GM21576 (cell line): ENCODE measurements at regions not wholly inside any gene's neighbourhood (a gene's known extent, or its start where the extent isn't known, plus 50 kb on each side); places are given as distances from the start of the nearest gene placed in this dataset.

Source experiments
- ATAC-seq: cut with Tn5 transposase; IDR thresholded peaks from one replicate; pipeline ENCODE4 v1.9.1; 2021; ENCODE audit warnings: mild to moderate bottlenecking, moderate library complexity; ENCODE audit not compliant: unreplicated experiment

DNA sequence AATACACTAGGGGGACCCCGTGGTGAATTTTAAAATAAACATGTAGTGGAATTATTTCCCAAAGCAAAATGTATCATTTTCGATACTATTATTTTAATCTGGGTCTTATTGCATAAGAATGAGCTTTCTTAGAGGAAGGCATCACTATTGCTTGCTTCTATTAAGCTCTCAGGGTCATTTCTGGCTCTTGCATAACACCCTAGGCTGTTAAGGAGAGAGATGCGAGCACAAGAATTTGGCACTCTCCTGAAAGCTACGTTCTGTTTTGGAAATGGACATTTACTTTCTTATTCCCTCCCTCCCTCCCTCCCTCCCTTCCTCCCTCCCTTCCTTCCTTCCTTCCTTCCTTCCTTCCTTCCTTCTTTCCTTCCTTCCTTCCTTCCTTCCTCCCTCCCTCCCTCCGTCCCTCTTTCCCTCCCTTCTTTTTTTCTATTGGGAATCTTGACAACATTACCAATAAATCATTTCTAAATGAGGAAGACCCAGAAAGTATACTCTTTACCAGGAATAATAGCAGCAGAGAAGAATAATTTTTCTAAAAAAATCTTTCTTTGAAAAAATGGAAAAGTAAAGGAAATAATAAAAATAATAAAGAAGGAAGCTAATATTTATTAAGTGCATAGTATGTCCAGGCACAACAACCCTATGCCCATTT lies 83.6 kb upstream of the BDNF start:
- ATAC-seq, result no peak

DNA sequence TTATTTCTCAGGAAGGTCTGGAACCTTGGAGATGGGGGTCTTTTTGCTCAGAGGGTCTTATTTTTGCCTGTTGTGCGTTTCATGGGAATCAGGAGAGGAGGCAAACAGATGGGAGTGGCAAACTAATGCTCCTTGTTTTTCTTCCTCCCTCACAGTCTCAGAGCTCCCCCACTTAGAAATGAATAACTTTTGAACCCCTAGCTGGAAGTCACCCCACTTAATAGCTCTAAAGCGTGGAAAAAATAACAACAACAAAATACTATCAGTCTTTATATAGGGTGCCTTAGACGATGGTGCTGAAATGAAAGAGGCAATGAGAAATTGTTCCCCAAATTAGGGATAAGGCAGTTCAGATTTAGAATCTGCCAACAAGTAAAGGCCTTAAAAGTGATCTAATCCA lies 76.8 kb upstream of the BDNF start:
- ATAC-seq, result no peak

- ATAC-seq, result no peak
Measured at GRCh38 chr11:27773884-27774283, 73.6 kb upstream of the BDNF start.

DNA sequence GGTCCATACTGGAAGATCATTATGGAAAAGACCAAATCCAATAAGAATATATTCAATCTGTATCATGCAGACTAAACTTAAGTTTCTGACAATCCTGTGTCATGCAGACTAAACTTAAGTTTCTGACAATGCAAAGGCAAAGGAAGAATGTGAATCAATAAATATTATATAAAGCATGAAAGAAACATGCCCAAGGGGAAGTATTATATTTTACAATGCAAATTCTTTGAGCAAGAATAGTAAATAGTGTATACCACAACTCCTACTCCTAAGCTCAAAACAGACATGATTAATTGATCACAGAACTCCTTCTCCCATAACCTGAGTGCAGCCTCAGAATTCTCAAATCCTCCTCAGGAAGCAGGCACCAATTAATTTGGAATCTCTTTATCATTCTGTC lies 71.3 kb upstream of the BDNF start:
- no peak for ATAC-seq

- no peak for ATAC-seq
Measured at GRCh38 chr11:27770576-27770975, 70.3 kb upstream of the BDNF start.

DNA sequence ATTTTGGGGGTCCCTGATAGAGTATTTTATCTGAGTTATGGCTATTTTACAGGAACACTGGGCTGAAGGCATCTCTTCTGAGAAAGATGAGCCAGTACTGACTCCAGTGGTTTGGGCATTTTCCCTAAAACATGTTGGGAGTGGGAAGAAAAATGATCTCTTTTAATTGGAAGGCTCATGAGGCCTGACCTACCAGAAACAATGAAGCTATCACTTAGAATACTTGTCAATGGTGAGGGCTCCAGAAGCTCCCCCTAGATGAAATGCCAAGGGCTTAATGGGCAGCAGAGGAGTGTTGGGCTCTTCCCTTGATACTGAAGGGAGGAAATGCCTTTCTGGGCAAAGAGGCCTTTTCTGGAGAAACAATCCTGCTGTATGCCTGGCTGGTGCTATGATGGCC lies 63.5 kb upstream of the BDNF start:
- no peak for ATAC-seq

GRCh38 chr11:27761356-27761755 lies 61.1 kb upstream of the BDNF start:
- no peak for ATAC-seq

- ATAC-seq, result no peak
Measured at GRCh38 chr11:27757953-27758352, 57.7 kb upstream of the BDNF start.

DNA sequence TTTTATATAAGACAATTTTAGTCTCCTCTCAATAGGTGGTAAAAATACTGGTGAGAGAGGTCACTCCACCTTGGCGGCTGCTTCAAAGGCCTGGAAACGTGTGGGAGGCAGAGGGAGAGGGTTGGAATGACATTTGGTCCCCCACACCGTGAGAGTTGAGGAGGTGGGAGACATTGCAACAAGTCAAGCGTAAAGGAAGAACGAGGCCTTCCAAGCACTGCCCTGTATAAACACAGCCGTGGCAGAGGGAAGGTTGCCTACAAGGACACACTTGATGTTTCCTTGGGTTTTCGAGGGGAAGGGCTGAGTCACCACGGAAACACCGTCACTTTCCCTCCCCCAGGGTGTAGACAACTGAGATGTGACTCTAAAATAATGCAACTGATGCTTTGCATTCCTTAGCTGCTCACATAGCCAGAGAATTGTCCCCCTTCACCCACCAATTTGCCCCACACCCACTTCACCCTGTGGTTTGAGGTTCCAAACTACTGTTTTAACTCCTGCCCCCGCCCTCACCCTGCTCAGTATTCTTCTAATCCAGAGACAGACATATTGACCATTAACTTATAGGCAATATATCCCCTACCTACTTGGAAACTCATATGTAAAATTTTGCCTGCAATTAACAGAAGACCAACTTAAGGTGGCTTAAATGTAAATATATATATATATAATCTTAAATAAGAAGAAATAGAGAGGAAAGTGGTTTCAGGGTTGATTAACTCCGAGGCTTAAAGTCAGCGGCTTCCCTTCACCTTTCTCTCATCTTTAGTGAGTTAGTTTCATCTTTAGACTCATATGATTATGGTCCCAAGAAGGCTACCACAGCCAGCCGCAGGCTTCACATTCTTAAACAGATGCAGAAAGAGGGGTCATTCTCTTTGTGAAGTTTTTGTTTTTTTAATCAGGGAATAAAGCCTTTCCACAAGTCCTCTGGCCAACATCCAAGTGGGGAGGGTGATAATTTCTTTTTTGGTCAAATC lies 54.1 kb upstream of the BDNF start:
- peak; percentile 52 for ATAC-seq
